Hepatocyte (in vitro differentiated cells): ENCODE measurements at regions not wholly inside any gene's neighbourhood (a gene's known extent, or its start where the extent isn't known, plus 50 kb on each side); places are given as distances from the start of the nearest gene placed in this dataset.

Experiments
- DNase-seq: peaks from one replicate; pipeline ENCODE4 v3.0.0-alpha.2; 2016; ENCODE audit warnings: low spot score
- H2AFZ ChIP-seq: fragments of 200-600 bp; sonication (generic); 2 replicates; pipeline ENCODE4 v1.6.0; 2016; ENCODE audit warnings: antibody characterized with exemption, mild to moderate bottlenecking
- H3K27ac ChIP-seq: fragments of 200-600 bp; sonication (generic); 2 replicates; pipeline ENCODE4 v1.5.1; 2016; ENCODE audit warnings: mild to moderate bottlenecking
- H3K27me3 ChIP-seq: fragments of 200-600 bp; sonication (generic); 2 replicates; pipeline ENCODE4 v1.6.1; 2016
- H3K36me3 ChIP-seq: fragments of 200-600 bp; sonication (generic); replicated peaks from 2 replicates; pipeline ENCODE4 v1.5.1; 2016; ENCODE audit warnings: low read depth; ENCODE audit not compliant: insufficient read depth
- H3K4me1 ChIP-seq: fragments of 200-600 bp; sonication (generic); 2 replicates; pipeline ENCODE4 v1.5.1; 2016; ENCODE audit warnings: mild to moderate bottlenecking, moderate library complexity; ENCODE audit not compliant: insufficient read depth
- H3K4me2 ChIP-seq: fragments of 200-600 bp; sonication (generic); 2 replicates; pipeline ENCODE4 v1.6.0; 2016
- H3K4me3 ChIP-seq: fragments of 200-600 bp; sonication (generic); 2 replicates; pipeline ENCODE4 v1.5.1; 2016; ENCODE audit warnings: mild to moderate bottlenecking
- H3K79me2 ChIP-seq: fragments of 200-600 bp; sonication (generic); 2 replicates; pipeline ENCODE4 v1.6.0; 2017; ENCODE audit warnings: mild to moderate bottlenecking
- H3K9me2 ChIP-seq: fragments of 200-600 bp; sonication (generic); replicated peaks from 2 replicates; pipeline ENCODE4 v1.6.0; 2017; ENCODE audit warnings: mild to moderate bottlenecking; ENCODE audit not compliant: insufficient read depth
- H3K9me3 ChIP-seq: fragments of 200-600 bp; sonication (generic); 2 replicates; pipeline ENCODE4 v1.5.1; 2016; ENCODE audit warnings: low read depth, mild to moderate bottlenecking
- H4K20me1 ChIP-seq: fragments of 200-600 bp; sonication (generic); 2 replicates; pipeline ENCODE4 v1.6.0; 2016; ENCODE audit warnings: mild to moderate bottlenecking; ENCODE audit not compliant: insufficient read depth, poor library complexity, severe bottlenecking
- EZH2 ChIP-seq: fragments of 200-600 bp; sonication (generic); IDR thresholded peaks from 2 replicates; pipeline ENCODE4 v1.6.1; 2016; ENCODE audit warnings: antibody characterized with exemption, mild to moderate bottlenecking, borderline replicate concordance
- EZH2phosphoT487 ChIP-seq: fragments of 200-600 bp; sonication (generic); IDR thresholded peaks from one replicate; pipeline ENCODE4 v1.6.1; 2018; ENCODE audit warnings: antibody characterized with exemption, mild to moderate bottlenecking, low read depth, moderate library complexity; ENCODE audit not compliant: unreplicated experiment, severe bottlenecking
- WGBS: methylation state at CpG from one replicate; pipeline ENCODE4 v1.1.6; 2016; ENCODE audit warnings: low lambda C conversion rate; ENCODE audit errors: missing lambda C conversion rate; 5-methylcytosine and 5-hydroxymethylcytosine counted together
- TF ChIP-seq, protein P1 (sequence below): fragments of 200-600 bp; sonication (generic); IDR thresholded peaks from 2 replicates; pipeline ENCODE4 v1.5.1; 2016; ENCODE audit warnings: antibody characterized with exemption, mild to moderate bottlenecking; ENCODE audit not compliant: poor library complexity

- 88% methylated on average over 14 of the region's 14 CpGs for WGBS
- Histone ChIP-seq H2AFZ (no peak overlapping the region), H3K4me2 (no peak overlapping the region), H3K27ac (no peak overlapping the region), H3K36me3 (no peaks in the 10 kb centered on the region), H3K4me3 (no peak overlapping the region), H3K9me2 (no peaks in the 10 kb centered on the region), H3K27me3 (no peaks in the 10 kb centered on the region), H3K9me3 (no peaks in the 10 kb centered on the region), H3K4me1 (peaks cover 6% of the 10 kb centered on the region), H3K79me2 (no peaks in the 10 kb centered on the region), H4K20me1 (no peaks in the 10 kb centered on the region)
- DNase-seq, result no peak
- TF ChIP-seq EZH2, result no peak
- no peak for TF ChIP-seq EZH2phosphoT487
- TF ChIP-seq, protein P1, sequence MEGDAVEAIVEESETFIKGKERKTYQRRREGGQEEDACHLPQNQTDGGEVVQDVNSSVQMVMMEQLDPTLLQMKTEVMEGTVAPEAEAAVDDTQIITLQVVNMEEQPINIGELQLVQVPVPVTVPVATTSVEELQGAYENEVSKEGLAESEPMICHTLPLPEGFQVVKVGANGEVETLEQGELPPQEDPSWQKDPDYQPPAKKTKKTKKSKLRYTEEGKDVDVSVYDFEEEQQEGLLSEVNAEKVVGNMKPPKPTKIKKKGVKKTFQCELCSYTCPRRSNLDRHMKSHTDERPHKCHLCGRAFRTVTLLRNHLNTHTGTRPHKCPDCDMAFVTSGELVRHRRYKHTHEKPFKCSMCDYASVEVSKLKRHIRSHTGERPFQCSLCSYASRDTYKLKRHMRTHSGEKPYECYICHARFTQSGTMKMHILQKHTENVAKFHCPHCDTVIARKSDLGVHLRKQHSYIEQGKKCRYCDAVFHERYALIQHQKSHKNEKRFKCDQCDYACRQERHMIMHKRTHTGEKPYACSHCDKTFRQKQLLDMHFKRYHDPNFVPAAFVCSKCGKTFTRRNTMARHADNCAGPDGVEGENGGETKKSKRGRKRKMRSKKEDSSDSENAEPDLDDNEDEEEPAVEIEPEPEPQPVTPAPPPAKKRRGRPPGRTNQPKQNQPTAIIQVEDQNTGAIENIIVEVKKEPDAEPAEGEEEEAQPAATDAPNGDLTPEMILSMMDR, result no peak
Measured at GRCh38 chr20:19945732-19946670, 71.2 kb upstream of the NAA20 start.

DNA sequence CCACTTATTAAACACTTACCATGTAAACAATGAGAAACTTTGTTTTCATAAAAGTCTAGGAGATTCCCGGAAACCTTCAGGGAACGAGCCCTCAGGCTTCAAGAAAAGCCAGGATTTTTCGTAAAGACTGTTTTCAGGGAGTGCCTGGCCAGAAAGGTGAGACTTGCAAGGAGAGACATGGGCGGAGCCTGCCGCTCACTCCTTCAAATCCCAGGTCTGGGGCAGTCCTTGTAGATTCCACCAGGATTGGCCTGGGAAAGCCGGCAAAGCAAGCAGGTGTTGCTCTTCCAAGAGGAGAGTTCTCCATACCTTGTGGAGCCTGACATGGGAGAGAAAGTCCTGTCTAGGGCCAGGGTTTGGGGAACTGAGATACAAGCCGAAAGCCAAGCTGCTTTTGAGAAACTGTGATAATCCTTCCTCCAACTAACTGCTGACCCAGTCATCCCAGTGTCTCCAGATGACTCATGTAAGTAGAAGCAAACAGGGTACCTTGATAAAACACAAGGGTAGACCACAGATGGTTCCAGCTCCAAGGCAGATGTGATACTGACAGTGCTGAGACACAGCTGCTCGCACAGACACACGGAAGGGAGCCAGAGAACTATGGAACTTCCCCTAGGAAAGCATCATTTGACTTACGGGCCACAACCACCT, 69.4 kb upstream of the NAA20 start:
- DNase-seq, result peak; percentile 44
- no peak overlapping the region for H2AFZ ChIP-seq
- WGBS, result 67% methylated on average over 10 of the region's 10 CpGs
- peaks cover 6% of the 10 kb centered on the region for H3K4me1 ChIP-seq
- no peaks in the 10 kb centered on the region for H3K9me2 ChIP-seq
- no peak overlapping the region for H3K4me2 ChIP-seq
- TF ChIP-seq EZH2phosphoT487 (no peak), EZH2 (no peak)
- TF ChIP-seq, protein P1, result no peak
- H3K27me3 ChIP-seq, result no peaks in the 10 kb centered on the region
- no peaks in the 10 kb centered on the region for H4K20me1 ChIP-seq
- no peaks in the 10 kb centered on the region for H3K79me2 ChIP-seq
- no peaks in the 10 kb centered on the region for H3K36me3 ChIP-seq
- peak overlapping the region; percentile 75 for H3K27ac ChIP-seq
- H3K4me3 ChIP-seq, result no peak overlapping the region
- no peaks in the 10 kb centered on the region for H3K9me3 ChIP-seq

DNA sequence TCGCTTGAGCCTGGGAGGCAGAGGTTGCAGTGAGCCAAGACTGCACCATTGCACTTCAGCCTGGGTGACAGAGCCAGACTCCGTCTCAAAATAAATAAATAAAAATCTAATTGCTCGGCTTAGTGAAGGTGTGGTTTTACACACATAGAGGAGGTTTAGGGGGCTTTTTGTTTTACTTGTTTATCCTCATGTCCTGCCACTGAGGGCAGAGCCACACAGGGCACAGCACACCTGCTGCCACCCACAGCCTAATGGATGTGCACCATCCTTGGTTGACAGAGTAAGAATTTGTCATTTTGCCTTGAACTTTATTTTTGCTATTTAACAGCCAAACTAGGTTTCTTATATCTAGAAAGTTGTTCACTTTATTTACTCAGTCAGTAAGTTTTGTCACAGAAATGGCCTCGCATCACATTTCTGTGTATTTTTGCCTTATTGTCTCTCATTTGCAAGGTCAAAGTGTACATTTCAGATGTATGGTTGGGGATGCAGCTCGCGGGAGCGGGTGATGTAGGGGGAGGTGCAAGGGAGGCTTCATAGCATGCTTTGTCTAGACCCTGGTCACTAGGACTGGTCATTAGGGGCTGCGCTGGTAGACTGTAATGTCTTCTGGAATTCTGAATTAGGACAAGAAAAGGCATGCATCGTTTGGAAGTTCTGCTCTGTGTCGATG, 67.8 kb upstream of the NAA20 start:
- Histone ChIP-seq H3K79me2 (no peaks in the 10 kb centered on the region), H3K27ac (no peak overlapping the region), H3K9me2 (no peaks in the 10 kb centered on the region), H3K4me2 (no peak overlapping the region), H3K36me3 (no peaks in the 10 kb centered on the region), H3K4me3 (no peak overlapping the region), H3K4me1 (peaks cover 6% of the 10 kb centered on the region), H3K27me3 (no peaks in the 10 kb centered on the region), H2AFZ (no peak overlapping the region), H3K9me3 (no peaks in the 10 kb centered on the region), H4K20me1 (no peaks in the 10 kb centered on the region)
- DNase-seq, result no peak
- 79% methylated on average over 10 of the region's 10 CpGs for WGBS
- TF ChIP-seq EZH2phosphoT487 (no peak), EZH2 (no peak)

GRCh38 chr20:19950042-19950441, 67.1 kb upstream of the NAA20 start:
- H2AFZ ChIP-seq, result no peak overlapping the region
- no peaks in the 10 kb centered on the region for H3K9me3 ChIP-seq
- no peak overlapping the region for H3K4me2 ChIP-seq
- no peaks in the 10 kb centered on the region for H4K20me1 ChIP-seq
- no peaks in the 10 kb centered on the region for H3K9me2 ChIP-seq
- no peak overlapping the region for H3K4me3 ChIP-seq
- peaks cover 6% of the 10 kb centered on the region for H3K4me1 ChIP-seq
- H3K36me3 ChIP-seq, result no peaks in the 10 kb centered on the region
- TF ChIP-seq EZH2 (no peak), EZH2phosphoT487 (no peak)
- TF ChIP-seq, protein P1, result no peak
- H3K27me3 ChIP-seq, result no peaks in the 10 kb centered on the region
- no peaks in the 10 kb centered on the region for H3K79me2 ChIP-seq
- H3K27ac ChIP-seq, result no peak overlapping the region
- WGBS, result 91% methylated on average over 2 of the region's 2 CpGs
- no peak for DNase-seq
